ENCODE measurements at regions not wholly inside any gene's neighbourhood (a gene's known extent, or its start where the extent isn't known, plus 50 kb on each side); places are given as distances from the start of the nearest gene placed in this dataset.

GRCh38 chr2:59791004-59791618 lies 762.3 kb downstream of the BCL11A start (continued):
- TF ChIP-seq CBX8 (IDR thresholded peaks at IDR 0.05; ENCODE audit: borderline replicate concordance, low read depth, low read length) (no peak), SIRT6 (IDR thresholded peaks at IDR 0.05; ENCODE audit: low read length) (no peak), TCF12 (IDR thresholded peaks at IDR 0.05; ENCODE audit: low read depth, low read length) (no peak), CREB1 (IDR thresholded peaks at IDR 0.05) (no peak), NRF1 (IDR thresholded peaks at IDR 0.05; ENCODE audit: low read depth, low read length) (no peak)
